HK-2 (cell line): ENCODE measurements at regions not wholly inside any gene's neighbourhood (a gene's known extent, or its start where the extent isn't known, plus 50 kb on each side); places are given as distances from the start of the nearest gene placed in this dataset.
"Not testable (repeated sequence)": the region's sequence is repeated elsewhere in the genome, so short reads cannot be mapped to it uniquely, and the experiment has no call there.

ENCODE experiments used
- DNase-seq: peaks from one replicate; pipeline ENCODE4 v3.0.0-alpha.2; 2018; ENCODE audit not compliant: unreplicated experiment

DNA sequence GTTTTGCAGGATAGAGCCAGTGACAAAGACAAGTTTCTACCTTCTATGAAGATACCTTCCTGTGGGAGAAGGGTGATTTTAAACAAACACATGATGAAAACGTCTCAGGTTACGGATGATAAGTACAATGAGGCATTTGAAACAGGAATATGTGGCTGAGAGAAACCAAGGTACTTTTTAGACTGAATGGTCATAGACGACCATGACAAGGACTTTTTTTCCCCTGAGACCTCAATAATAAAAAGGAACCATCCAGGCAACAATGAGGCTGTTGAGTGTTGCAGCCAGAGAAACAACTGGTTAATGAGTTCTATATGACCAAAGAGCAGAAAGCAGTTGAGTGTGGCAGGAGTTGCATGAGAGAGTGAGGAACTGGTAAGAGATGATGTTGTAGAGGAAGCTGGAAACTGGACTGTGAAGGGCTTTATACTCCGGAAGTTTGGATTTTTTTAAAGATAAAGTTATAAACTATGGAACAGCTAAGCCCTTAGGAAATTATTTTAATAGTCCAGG is 306.1 kb upstream of the CYRIA start:
- no peak for DNase-seq

GRCh38 chr2:16970948-16971347 is 305.3 kb upstream of the CYRIA start:
- not testable (repeated sequence) for DNase-seq

DNA sequence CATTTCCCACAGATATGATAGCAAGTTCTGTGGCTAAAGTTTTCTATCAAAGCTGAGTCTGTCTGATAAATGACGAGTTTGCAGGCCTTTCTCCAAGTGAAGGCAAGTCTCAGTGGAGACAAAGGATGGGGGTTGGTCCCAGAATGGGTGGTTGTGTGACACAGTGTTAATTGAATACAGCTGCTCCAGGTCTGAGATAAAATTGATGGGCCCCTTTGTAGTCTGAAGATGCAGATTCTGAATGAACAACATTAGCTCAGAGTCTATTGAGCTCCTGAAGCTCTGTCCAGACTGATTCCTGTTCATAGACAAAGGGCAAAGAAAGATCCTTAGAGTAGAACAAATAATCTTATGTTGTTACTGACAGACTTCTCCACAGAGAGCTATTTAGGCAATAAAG is 296.9 kb upstream of the CYRIA start:
- no peak for DNase-seq

DNA sequence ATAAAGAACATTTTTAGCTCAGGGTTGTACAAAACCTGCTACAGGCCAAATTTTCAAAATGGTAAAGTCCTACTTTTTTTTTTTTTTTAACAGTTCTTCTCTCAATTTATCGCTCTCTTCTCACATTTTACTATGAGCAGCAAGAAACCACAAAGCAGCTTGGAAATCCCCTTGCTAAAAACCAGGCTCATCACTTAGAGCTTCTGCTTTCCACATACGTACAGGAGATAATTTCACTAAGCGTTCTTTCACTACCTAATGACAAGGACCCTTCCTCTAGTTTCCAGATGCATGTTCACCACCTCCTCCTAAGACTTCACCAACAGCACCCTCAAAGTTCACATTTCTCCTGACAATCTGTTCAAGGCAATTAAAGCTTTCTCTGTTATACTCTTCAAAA is 294.9 kb upstream of the CYRIA start:
- no peak for DNase-seq

DNA sequence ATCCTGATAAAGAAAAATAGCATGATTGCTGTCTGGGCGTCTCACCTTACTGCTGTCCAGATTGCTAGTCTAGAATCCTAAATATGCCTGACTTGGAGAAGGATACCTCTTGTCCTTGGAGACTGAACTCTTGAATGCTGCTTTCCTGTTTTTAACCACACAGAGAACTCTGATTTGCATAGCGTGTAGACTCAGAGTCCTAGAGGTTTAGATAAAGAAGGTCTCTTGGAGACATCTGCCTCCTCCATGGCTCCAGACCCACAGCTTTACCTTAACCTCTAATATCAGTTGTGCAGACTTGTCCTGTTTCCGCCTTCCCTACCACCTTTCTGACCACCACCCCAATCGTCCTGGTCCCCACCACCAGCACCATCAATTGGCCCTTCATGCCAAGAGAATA is 292.6 kb upstream of the CYRIA start:
- DNase-seq: no peak

- DNase-seq: no peak
Measured at GRCh38 chr2:16952805-16953204, 287.2 kb upstream of the CYRIA start.

- DNase-seq: no peak
Measured at GRCh38 chr2:16952368-16952767, 286.7 kb upstream of the CYRIA start.

DNA sequence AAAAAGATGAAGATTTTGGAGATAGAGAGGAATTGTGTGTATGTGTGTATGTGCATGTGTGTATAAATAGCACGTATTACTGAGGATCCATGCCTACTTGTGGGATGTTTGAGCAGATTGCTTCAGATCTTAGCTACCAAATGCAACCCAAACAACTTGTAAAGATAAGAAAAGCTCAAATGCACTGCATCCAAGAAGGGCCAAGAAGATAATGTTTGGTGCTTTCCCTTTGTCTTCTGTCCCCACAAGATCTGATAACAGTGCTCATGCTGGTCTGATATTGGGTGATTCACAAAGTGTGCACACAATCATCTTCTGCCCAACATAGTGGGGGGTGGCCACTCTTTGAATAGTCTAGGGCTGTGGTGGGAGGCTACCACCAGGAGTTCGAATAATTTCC is 284.8 kb upstream of the CYRIA start:
- no peak for DNase-seq

GRCh38 chr2:16948710-16949109 is 283.1 kb upstream of the CYRIA start:
- DNase-seq: no peak

DNA sequence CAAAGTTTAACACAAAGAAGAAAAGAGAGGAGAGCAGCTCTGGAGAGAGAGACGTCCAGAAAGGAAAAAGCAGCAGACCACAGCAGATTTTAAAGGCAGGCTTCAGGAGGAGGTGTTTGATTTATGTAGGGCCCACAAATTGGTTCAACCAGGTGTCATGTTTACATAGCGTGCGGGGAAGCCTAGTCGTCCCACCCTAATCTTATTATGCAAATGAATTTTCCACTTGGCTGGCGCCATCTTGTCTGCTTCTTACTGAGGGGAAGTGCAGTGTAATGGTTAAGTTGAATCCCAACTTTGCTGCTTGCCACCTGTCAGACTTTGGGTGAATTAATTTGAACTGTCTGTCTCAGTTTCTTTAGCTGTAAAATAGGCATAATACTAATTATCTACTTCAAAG is 282.4 kb upstream of the CYRIA start:
- no peak for DNase-seq

- no peak for DNase-seq
Measured at GRCh38 chr2:16943279-16943958, 277.8 kb upstream of the CYRIA start.

GRCh38 chr2:16940214-16940613 is 274.6 kb upstream of the CYRIA start:
- no peak for DNase-seq

DNA sequence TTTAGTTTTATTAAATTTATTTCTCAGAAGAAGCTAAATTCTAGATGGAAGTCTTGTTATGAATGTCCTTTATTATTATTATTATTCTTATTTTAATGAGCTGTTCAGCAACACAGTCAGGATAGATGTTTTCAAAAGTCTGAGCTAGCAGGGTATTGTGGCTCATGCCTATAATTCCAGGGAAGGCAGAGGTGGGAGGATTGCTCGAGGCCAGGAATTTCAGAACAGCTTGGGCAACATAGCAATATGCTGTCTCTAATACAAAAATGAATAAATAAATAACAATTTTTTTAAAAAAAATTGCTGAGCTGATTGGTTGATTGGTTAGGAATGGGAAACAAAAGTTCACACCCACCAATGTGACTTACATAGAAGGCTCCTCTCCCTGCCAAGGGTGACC is 274.1 kb upstream of the CYRIA start:
- DNase-seq: no peak

DNA sequence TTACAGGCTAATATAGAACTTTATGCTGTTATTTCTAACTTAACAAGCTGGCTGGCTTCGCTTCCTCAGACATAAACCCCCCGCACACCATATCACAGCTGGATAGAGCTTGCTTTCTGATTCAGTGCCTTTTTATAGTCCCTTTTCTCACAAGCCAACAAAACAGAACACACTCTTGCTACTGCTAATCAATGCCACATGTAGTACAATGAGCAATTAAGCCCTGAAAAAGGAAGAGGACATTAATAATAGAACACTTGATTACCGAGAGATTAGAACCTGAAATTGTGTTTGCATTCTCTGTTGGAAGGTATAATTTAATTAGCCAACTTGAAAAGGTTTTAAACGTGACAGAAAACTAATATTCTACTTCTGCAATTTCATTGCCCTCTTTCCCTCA is 267.7 kb upstream of the CYRIA start:
- no peak for DNase-seq

- no peak for DNase-seq
Measured at GRCh38 chr2:16932826-16933225, 267.2 kb upstream of the CYRIA start.

GRCh38 chr2:16931441-16931840 is 265.8 kb upstream of the CYRIA start:
- DNase-seq: no peak

- DNase-seq: no peak
Measured at GRCh38 chr2:16927398-16927797, 261.8 kb upstream of the CYRIA start.

DNA sequence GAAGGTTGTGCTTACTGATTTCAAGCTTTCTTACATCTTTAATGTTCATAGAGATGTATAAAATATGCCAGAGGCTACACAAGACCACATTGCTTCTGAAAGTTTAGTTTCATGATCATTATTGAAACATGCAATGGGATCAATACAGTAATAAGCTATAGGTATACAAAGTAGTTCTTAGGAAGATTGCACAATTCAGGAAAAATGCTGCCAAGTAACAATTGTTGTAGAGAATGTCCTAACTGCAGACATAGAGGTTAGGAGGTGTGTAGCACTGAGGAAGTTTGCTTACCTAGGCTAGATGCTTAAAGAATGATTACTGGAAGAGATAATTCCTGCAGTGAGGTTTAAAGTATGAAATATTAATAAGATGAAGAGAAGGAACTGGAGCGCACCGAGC is 259.5 kb upstream of the CYRIA start:
- DNase-seq: no peak

- DNase-seq: not testable (repeated sequence)
Measured at GRCh38 chr2:16915341-16915755, 249.7 kb upstream of the CYRIA start.

DNA sequence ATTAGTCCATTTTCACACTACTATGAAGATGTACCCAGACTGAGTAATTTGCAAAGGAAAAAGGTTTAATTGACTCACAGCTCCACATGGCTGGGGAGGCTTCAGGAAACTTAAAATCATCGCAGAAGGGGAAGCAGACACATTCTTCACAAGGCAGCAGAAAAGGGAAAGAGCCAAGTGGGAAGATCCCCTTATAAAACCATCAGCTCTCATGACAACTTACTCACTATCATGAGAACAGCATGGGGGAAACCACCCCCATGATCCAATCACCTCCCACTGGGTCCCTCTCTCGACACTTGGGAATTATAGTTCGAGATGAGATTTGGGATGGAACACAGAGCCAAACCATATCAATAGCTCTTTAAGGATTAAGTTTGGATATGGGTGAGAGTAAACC is 246.1 kb upstream of the CYRIA start:
- no peak for DNase-seq

DNA sequence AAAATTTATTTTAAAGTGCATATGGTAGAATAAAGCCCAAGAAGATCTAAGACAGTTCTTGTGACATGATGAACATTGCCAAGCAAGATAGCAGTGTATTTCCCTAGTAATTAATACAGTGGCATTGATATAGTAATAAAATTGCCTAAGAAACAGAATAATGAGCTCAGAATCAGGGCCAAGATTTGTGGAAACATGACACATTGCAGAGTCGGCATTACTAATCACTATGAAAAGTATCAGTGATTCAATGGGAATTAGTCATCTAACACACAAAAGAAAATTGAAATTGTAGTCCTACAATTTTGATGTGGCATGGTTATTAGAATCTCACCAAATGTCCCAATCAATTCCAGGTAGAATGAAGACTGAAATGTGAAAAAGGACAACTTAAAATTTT is 243.0 kb upstream of the CYRIA start:
- DNase-seq: no peak

GRCh38 chr2:16907645-16908282 is 242.1 kb upstream of the CYRIA start:
- no peak for DNase-seq

GRCh38 chr2:16905325-16905724 is 239.7 kb upstream of the CYRIA start:
- not testable (repeated sequence) for DNase-seq
